ENCODE measurements at regions not wholly inside any gene's neighbourhood (a gene's known extent, or its start where the extent isn't known, plus 50 kb on each side); places are given as distances from the start of the nearest gene placed in this dataset.
A peak's percentile ranks its signal among the peaks of the same experiment; 100 is the strongest.

DNA sequence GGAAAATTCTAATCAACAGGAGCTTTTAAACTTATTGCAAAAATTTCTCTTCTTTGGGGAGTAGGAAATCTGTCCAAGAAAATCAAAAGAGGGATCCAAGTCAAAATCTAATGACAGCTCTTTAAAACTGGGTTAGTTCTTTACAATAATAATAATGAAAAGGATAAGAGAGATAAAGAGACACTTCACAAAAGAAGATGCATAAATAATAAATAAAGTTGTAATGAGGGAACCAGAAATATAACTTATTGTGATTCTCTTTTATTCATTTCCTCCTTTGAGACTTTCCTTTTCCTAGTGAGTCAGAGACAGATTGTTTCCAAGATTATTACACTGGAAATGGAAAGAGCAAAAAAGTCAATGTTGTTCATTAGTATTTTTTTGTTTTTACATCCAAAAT lies 1029.3 kb downstream of the PCDH17 start:
- no peaks in the 10 kb centered on the region for H3K36me3 ChIP-seq
- intact Hi-C loops (cut with DNase I): no loop called here
- DNase-seq (no peak), ATAC-seq (no peak)
- no peaks in the 10 kb centered on the region for H3K27me3 ChIP-seq
- H3K9me3 ChIP-seq: no peaks in the 10 kb centered on the region
- TF ChIP-seq POLR2A (IDR thresholded peaks at IDR 0.05): no peak
- TF ChIP-seq, protein P1, sequence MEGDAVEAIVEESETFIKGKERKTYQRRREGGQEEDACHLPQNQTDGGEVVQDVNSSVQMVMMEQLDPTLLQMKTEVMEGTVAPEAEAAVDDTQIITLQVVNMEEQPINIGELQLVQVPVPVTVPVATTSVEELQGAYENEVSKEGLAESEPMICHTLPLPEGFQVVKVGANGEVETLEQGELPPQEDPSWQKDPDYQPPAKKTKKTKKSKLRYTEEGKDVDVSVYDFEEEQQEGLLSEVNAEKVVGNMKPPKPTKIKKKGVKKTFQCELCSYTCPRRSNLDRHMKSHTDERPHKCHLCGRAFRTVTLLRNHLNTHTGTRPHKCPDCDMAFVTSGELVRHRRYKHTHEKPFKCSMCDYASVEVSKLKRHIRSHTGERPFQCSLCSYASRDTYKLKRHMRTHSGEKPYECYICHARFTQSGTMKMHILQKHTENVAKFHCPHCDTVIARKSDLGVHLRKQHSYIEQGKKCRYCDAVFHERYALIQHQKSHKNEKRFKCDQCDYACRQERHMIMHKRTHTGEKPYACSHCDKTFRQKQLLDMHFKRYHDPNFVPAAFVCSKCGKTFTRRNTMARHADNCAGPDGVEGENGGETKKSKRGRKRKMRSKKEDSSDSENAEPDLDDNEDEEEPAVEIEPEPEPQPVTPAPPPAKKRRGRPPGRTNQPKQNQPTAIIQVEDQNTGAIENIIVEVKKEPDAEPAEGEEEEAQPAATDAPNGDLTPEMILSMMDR (IDR thresholded peaks at IDR 0.05): no peak
- H3K4me1 ChIP-seq: peaks cover 0 to 4% (median 0%) of the 10 kb centered on the region in 12 donors
- no peak overlapping the region for H3K4me3 ChIP-seq
- peak overlapping the region in 1 of 12 donors; percentile 8 for H3K27ac ChIP-seq

DNA sequence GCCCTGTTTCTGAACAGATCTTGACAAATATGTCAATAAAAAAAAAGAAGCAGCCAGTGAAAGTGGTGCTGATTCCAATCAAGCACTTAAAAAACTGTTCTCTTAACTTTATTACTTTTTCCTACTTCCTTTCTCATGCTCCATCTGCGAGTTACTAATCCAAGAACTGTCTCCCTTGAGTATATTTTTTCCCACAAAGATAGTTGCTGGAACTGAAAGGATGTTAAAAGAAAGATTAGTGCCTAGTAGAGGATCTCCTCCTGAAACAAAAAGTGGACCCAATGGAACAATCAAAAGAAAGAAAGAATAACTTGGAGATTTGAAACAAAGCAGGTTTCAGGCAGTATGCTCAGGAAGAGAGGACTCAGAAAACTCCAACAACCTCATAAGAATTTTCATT lies 1034.8 kb downstream of the PCDH17 start:
- no peaks in the 10 kb centered on the region for H3K9me3 ChIP-seq
- TF ChIP-seq, protein P1 (IDR thresholded peaks at IDR 0.05): no peak
- TF ChIP-seq POLR2A (IDR thresholded peaks at IDR 0.05): no peak
- DNase-seq (no peak), ATAC-seq (no peak)
- H3K4me1 ChIP-seq: no peaks in the 10 kb centered on the region
- intact Hi-C loops (cut with DNase I): no loop called here
- no peak overlapping the region for H3K4me3 ChIP-seq
- WGBS, 4 donors: 34 to 55% (median 46%) methylated on average over 1 of the region's 1 CpG
- no peaks in the 10 kb centered on the region for H3K27me3 ChIP-seq
- no peaks in the 10 kb centered on the region for H3K36me3 ChIP-seq
- H3K27ac ChIP-seq: peak overlapping the region in 3 of 12 donors; percentile 7 to 41 (median 17)

DNA sequence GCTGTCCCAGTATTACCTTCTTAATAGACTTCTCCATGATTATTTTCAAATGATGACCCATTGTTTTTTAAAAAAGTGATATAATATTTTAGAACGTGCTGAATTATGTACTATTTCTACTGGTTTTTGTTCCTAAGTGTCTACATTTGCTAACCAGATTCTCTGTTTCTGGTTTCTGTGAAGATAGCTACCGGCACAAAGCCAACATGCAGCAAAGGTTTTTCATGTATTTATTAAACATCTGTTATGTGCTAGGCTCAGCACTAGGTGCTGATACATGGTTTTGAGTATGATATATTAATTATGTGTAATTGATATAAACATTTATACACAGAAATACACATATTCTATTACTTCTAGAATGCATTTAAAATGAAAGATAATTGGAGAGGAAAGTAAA lies 1035.6 kb downstream of the PCDH17 start:
- H3K27me3 ChIP-seq: no peaks in the 10 kb centered on the region
- DNase-seq (no peak), ATAC-seq (no peak)
- TF ChIP-seq, protein P1 (IDR thresholded peaks at IDR 0.05): no peak
- no peak for TF ChIP-seq POLR2A (IDR thresholded peaks at IDR 0.05)
- no peaks in the 10 kb centered on the region for H3K9me3 ChIP-seq
- intact Hi-C loops (cut with DNase I): no loop called here
- no peaks in the 10 kb centered on the region for H3K36me3 ChIP-seq
- H3K4me3 ChIP-seq: no peak overlapping the region
- 59 to 80% (median 73%) methylated on average over 2 of the region's 2 CpGs for WGBS, 4 donors
- H3K4me1 ChIP-seq: no peaks in the 10 kb centered on the region
- H3K27ac ChIP-seq: peak overlapping the region in 1 of 12 donors; percentile 17

DNA sequence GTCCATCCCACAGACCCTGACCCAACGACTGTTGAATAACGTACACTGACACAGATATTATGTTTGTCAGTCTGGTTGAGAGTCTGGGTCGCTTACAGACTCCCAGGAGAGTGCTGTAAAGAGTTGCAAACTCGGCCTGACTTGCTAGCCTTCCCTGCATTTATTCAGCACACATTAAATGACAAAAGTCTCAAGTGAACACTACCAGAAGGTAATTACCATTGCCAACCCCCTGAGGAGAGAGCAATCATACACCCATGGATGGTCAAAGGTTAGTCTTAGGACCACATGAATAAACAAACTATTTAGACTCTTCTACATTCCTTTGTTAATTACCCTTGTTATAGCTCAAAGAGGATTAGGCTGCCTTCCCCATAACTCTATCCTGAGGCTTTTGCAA lies 1048.6 kb downstream of the PCDH17 start:
- no peak for TF ChIP-seq POLR2A (IDR thresholded peaks at IDR 0.05)
- TF ChIP-seq, protein P1 (IDR thresholded peaks at IDR 0.05): no peak
- WGBS, 4 donors: 44 to 71% (median 69%) methylated on average over 4 of the region's 4 CpGs
- ATAC-seq (no peak), DNase-seq (no peak)
- Histone ChIP-seq H3K9me3 (no peaks in the 10 kb centered on the region), H3K36me3 (no peaks in the 10 kb centered on the region), H3K27ac (no peak overlapping the region), H3K4me1 (no peaks in the 10 kb centered on the region), H3K4me3 (no peak overlapping the region), H3K27me3 (no peaks in the 10 kb centered on the region)
- intact Hi-C loops (cut with DNase I): no loop called here

All from heart left ventricle (tissue), 16 donors.